Transverse colon (tissue), 4 donors: ENCODE measurements at regions not wholly inside any gene's neighbourhood (a gene's known extent, or its start where the extent isn't known, plus 50 kb on each side); places are given as distances from the start of the nearest gene placed in this dataset.

Source experiments
- DNase-seq: peaks from one replicate; pipeline ENCODE4 v3.0.0-alpha.2; 2019
- H3K27ac ChIP-seq, 4 donors: fragments of 200-600 bp; sonication (generic); 2 replicates each; pipeline ENCODE4 v1.5.1; 2016 to 2018; ENCODE audit warnings: inconsistent platforms in 4 of 4
- H3K27me3 ChIP-seq: fragments of 200-600 bp; sonication (generic); 2 replicates; pipeline ENCODE4 v1.5.1; 2017; ENCODE audit warnings: inconsistent platforms
- H3K36me3 ChIP-seq, 4 donors: fragments of 200-600 bp; sonication (generic); 2 replicates each; pipeline ENCODE4 v1.5.1; 2017 to 2019; ENCODE audit warnings: inconsistent platforms in 4 of 4
- H3K4me1 ChIP-seq, 4 donors: fragments of 200-600 bp; sonication (generic); 2 replicates each; pipeline ENCODE4 v1.5.1; 2017 to 2020; ENCODE audit warnings: inconsistent platforms in 4 of 4
- H3K4me3 ChIP-seq, 4 donors: fragments of 200-600 bp; sonication (generic); 1 replicate in 1 of 4; 2 replicates in 3 of 4; pipeline versions ENCODE4 v1.5.1 to v1.6.1; 2017 to 2019; ENCODE audit warnings: inconsistent platforms in 4 of 4
- H3K9me3 ChIP-seq, 2 donors: fragments of 200-600 bp; sonication (generic); 2 replicates each; pipeline ENCODE4 v1.5.1; 2017 to 2019; ENCODE audit warnings: inconsistent platforms in 2 of 2
- EP300 ChIP-seq: sonication (generic); formaldehyde crosslinking; IDR thresholded peaks from one replicate; pipeline ENCODE4 v1.6.1; 2017; ENCODE audit warnings: antibody characterized with exemption, low read depth
- POLR2A ChIP-seq: fragments of 450-650 bp; IDR thresholded peaks from one replicate; pipeline ENCODE4 v1.6.1; 2016; ENCODE audit warnings: antibody characterized with exemption, mild to moderate bottlenecking, moderate library complexity
- POLR2AphosphoS5 ChIP-seq, 3 donors: sonication (generic); formaldehyde crosslinking; IDR thresholded peaks; one replicate each; pipeline ENCODE4 v1.6.1; 2016; ENCODE audit warnings: antibody characterized with exemption in 3 of 3
- WGBS, 2 donors: methylation state at CpG; one replicate each; pipeline ENCODE4 v1.1.5; 2018; ENCODE audit warnings: low coverage in 1 of 2; 5-methylcytosine and 5-hydroxymethylcytosine counted together
- in situ Hi-C, 4 donors: fragments of 200-750 bp; cut with MboI; loops; one replicate each; pipeline versions ENCODE4 v1.15.0 to v1.15.1; 2017; ENCODE audit warnings: low sequenced_read_pairs in 3 of 4, low pct_ligation_motif_present in 1 of 4, low pct_unique_long_range_greater_than_20kb in 1 of 4
- intact Hi-C: fragments of 100-400 bp; cut with DNase I; formaldehyde crosslinking; loops from one replicate; pipeline ENCODE4 v1.15.1; 2023; ENCODE audit warnings: low total_unique reads
- TF ChIP-seq, protein P1 (sequence below), 5 experiments: fragments of 200-600 bp in 3 of 5; fragments of 450-650 bp in 2 of 5; sonication (generic) in 3 of 5; IDR thresholded peaks; 1 replicate in 2 of 5; 2 replicates in 3 of 5; pipeline ENCODE4 v1.5.1; 2016 to 2017; ENCODE audit warnings: antibody characterized with exemption in 5 of 5, inconsistent platforms in 3 of 5, mild to moderate bottlenecking in 2 of 5, moderate library complexity in 1 of 5

DNA sequence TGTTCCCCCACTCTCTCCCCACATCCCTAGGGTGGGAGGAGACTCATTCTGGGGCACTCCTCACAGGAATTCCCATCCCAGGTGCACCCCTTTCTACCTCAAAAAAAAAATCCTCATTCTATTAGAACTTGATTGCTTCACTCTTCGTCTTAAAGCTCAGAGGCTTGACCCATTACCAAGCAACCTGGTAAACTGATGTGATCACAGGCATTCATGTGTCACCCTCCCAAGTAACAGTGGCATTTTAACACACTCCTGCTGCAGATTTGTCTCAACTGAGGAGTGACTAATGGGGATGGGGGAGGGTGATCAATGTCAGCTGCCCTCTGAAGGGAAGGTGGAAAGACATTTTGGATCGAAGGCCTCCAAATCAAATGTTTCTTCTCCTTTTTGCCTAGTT, 78.1 kb upstream of the PTHLH start:
- Histone ChIP-seq H3K27me3 (no peaks in the 10 kb centered on the region), H3K4me1 (no peaks in the 10 kb centered on the region), H3K27ac (no peak overlapping the region), H3K4me3 (no peak overlapping the region), H3K36me3 (no peaks in the 10 kb centered on the region), H3K9me3 (no peaks in the 10 kb centered on the region)
- intact Hi-C loops (no loop called here), in situ Hi-C loops (no loop called here)
- TF ChIP-seq, protein P1, sequence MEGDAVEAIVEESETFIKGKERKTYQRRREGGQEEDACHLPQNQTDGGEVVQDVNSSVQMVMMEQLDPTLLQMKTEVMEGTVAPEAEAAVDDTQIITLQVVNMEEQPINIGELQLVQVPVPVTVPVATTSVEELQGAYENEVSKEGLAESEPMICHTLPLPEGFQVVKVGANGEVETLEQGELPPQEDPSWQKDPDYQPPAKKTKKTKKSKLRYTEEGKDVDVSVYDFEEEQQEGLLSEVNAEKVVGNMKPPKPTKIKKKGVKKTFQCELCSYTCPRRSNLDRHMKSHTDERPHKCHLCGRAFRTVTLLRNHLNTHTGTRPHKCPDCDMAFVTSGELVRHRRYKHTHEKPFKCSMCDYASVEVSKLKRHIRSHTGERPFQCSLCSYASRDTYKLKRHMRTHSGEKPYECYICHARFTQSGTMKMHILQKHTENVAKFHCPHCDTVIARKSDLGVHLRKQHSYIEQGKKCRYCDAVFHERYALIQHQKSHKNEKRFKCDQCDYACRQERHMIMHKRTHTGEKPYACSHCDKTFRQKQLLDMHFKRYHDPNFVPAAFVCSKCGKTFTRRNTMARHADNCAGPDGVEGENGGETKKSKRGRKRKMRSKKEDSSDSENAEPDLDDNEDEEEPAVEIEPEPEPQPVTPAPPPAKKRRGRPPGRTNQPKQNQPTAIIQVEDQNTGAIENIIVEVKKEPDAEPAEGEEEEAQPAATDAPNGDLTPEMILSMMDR (IDR thresholded peaks at IDR 0.05): no peak
- TF ChIP-seq POLR2AphosphoS5 (IDR thresholded peaks at IDR 0.05): no peak
- no peak for TF ChIP-seq EP300
- TF ChIP-seq POLR2A: no peak
- WGBS, 2 donors: 75 to 100% methylated on average over 2 of the region's 2 CpGs
- no peak for DNase-seq

DNA sequence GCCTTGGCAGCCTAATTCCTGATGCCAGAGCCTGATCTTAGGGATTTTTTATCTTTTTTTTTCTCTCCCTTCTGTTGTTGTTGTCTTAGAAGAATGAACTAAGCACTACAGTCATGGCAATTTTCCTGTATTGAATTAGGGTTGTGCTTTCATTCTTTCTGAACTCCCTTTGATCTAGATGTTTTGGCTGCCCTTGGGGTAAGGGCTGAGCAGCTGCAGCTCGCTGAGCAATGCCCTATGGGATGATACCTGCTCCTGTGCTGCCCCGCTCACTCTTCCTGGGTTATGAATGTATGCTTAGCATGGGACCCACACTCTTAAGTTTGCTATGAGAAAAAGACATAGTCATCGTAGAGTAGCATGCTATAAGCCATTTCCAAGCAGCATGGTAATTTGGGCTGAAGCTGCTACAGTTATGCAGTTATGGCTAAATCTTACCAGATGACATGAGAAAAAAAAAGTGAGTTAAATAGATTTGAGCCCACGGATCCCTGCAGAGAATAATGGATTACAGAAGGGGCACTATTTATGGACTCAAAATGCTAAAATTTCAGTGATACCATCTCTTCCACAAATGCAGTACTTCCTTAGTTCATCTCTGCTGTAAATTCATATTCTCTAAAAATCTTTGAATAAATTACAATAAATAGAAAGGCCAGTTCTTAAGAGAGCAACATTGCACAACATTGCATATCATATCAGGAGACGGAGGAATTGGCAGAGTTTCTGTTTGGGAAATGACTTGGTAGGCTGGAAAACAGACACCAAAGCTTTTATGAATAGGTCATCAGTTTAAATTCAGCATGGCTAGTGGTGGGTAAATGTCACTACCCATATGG, 79.2 kb upstream of the PTHLH start:
- in situ Hi-C loops: no loop called here
- no peak for DNase-seq

DNA sequence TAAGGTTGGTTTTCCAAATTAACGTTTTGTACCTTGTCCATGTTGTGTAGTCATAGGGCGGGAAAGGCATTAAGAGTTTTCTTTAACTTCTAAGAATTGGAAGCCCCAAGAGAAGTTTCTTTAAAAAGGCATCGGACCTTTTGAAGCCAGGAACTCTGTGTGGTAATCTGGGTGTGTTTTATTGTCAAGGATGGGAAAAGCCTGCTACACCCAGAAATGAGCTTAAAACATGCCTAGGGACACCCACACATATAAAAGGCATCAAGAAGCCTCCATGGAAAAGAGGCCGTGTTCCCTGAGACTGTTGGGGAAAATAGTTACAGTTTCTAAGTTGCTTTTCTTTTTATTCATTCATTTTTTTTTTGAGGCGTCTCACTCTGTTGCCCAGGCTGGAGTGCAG, 81.0 kb upstream of the PTHLH start:
- WGBS, 2 donors: 82 to 87% methylated on average over 3 to 5 of the region's 5 CpGs
- Histone ChIP-seq H3K4me3 (no peak overlapping the region), H3K4me1 (no peaks in the 10 kb centered on the region), H3K9me3 (no peaks in the 10 kb centered on the region), H3K36me3 (no peaks in the 10 kb centered on the region), H3K27me3 (no peaks in the 10 kb centered on the region), H3K27ac (no peak overlapping the region)
- in situ Hi-C loops: no loop called here
- intact Hi-C loops: no loop called here
- TF ChIP-seq EP300 (no peak), POLR2AphosphoS5 (IDR thresholded peaks at IDR 0.05) (no peak), POLR2A (no peak)
- DNase-seq: no peak

More for the DNA sequence above, 79.2 kb upstream of the PTHLH start:
- Histone ChIP-seq H3K36me3 (no peaks in the 10 kb centered on the region), H3K27ac (no peak overlapping the region), H3K27me3 (no peaks in the 10 kb centered on the region), H3K4me3 (no peak overlapping the region), H3K9me3 (no peaks in the 10 kb centered on the region), H3K4me1 (no peaks in the 10 kb centered on the region)
- intact Hi-C loops: no loop called here
- 63 to 71% methylated on average over 2 to 5 of the region's 5 CpGs for WGBS, 2 donors
- TF ChIP-seq POLR2AphosphoS5 (IDR thresholded peaks at IDR 0.05) (no peak), POLR2A (no peak), EP300 (no peak)
- TF ChIP-seq, protein P1 (IDR thresholded peaks at IDR 0.05): no peak

DNA sequence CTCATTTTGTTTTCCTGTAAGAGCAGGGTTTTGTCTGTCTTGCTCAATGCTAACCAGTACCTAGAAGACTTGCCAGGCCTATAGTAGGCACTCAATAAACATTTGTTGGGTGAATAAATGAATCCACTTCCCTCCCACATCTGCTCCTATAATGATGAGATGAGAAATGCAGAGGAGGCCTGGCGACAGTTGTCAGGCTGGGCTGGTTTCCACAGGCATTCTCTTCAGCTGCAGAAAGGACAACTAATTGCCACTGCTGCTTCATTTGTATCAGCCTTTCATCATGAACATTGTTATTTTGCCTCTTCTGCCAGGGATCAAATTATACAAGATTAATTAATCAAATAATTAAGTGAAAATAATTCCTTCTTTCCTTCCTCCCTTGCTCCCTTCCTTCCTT, 82.0 kb upstream of the PTHLH start:
- DNase-seq: no peak
- H3K27me3 ChIP-seq: no peaks in the 10 kb centered on the region
- intact Hi-C loops: no loop called here
- H3K4me3 ChIP-seq: no peak overlapping the region
- H3K4me1 ChIP-seq: no peaks in the 10 kb centered on the region
- WGBS, 2 donors: 63 to 81% methylated on average over 1 of the region's 1 CpG
- in situ Hi-C loops: no loop called here
- no peaks in the 10 kb centered on the region for H3K9me3 ChIP-seq
- H3K27ac ChIP-seq: no peak overlapping the region
- H3K36me3 ChIP-seq: no peaks in the 10 kb centered on the region
- TF ChIP-seq EP300 (no peak), POLR2AphosphoS5 (IDR thresholded peaks at IDR 0.05) (no peak), POLR2A (no peak)
- TF ChIP-seq, protein P1 (IDR thresholded peaks at IDR 0.05): no peak
